PC-3 (cell line): ENCODE measurements at regions not wholly inside any gene's neighbourhood (a gene's known extent, or its start where the extent isn't known, plus 50 kb on each side); places are given as distances from the start of the nearest gene placed in this dataset.
"Not testable (repeated sequence)": the region's sequence is repeated elsewhere in the genome, so short reads cannot be mapped to it uniquely, and the experiment has no call there.

Experiments used
- CTCF ChIP-seq: fragments of 300-600 bp; sonication (generic); conservative IDR thresholded peaks from 2 replicates; pipeline ENCODE4 v1.5.1; 2017; ENCODE audit warnings: antibody characterized with exemption, low read depth, mild to moderate bottlenecking, low read length
- EZH2 ChIP-seq: fragments of 300-600 bp; sonication (generic); IDR thresholded peaks from one replicate; pipeline ENCODE4 v1.6.1; 2017; ENCODE audit warnings: antibody characterized with exemption, mild to moderate bottlenecking, low read length; ENCODE audit not compliant: unreplicated experiment
- EZH2phosphoT487 ChIP-seq: fragments of 300-600 bp; sonication (generic); IDR thresholded peaks from 2 replicates; pipeline ENCODE4 v1.6.1; 2018; ENCODE audit warnings: mild to moderate bottlenecking, antibody characterized with exemption, low read length, borderline replicate concordance

- TF ChIP-seq CTCF, EZH2, EZH2phosphoT487: not testable (repeated sequence)
These were observed 213.6 kb upstream of the CDY1B start for GRCh38 chrY:24261417-24261816.
